ENCODE measurements at regions not wholly inside any gene's neighbourhood (a gene's known extent, or its start where the extent isn't known, plus 50 kb on each side); places are given as distances from the start of the nearest gene placed in this dataset.

GRCh38 chr1:116252785-116253184, 120.3 kb upstream of the ATP1A1 start:
- no peaks in the 10 kb centered on the region for H3K27me3 ChIP-seq (ENCODE audit: insufficient read depth, low read length)
- H4K20me1 ChIP-seq (ENCODE audit: control insufficient read depth, insufficient read depth, insufficient read length), result no peaks in the 10 kb centered on the region
- H3K23me2 ChIP-seq (ENCODE audit: insufficient read length, low read depth, low read length, poor library complexity, severe bottlenecking), result no peaks in the 10 kb centered on the region
- H2BK5ac ChIP-seq (ENCODE audit: insufficient read length, low read length), result no peak overlapping the region
- H3K14ac ChIP-seq (ENCODE audit: insufficient read depth, low read length), result no peak overlapping the region
- H4K8ac ChIP-seq (replicated peaks; ENCODE audit: insufficient read length, low read depth, low read length), result no peak overlapping the region
- no peak overlapping the region for H2AFZ ChIP-seq (ENCODE audit: low read length)
- no peak overlapping the region for H3K4me2 ChIP-seq (ENCODE audit: insufficient read depth, insufficient read length, low read length)
- no peaks in the 10 kb centered on the region; a peak in 1 of 5 replicates for H3K9me3 Mint-ChIP-seq
- no peak for DNase-seq
- H4K91ac ChIP-seq (ENCODE audit: insufficient read length, low read depth, low read length), result no peak overlapping the region
- H3K18ac ChIP-seq (ENCODE audit: insufficient read length, low read depth, low read length), result no peak overlapping the region
- H2BK15ac ChIP-seq (ENCODE audit: low read depth, low read length), result no peak overlapping the region
- no peak overlapping the region for H3K4me3 Mint-ChIP-seq
- H3K27ac ChIP-seq (ENCODE audit: insufficient read length, low read depth, low read length), result no peak overlapping the region
- H3K23ac ChIP-seq (ENCODE audit: insufficient read length, low read depth, low read length), result no peak overlapping the region
- H3K4me1 ChIP-seq (ENCODE audit: insufficient read depth, low read length), result no peaks in the 10 kb centered on the region
- no peaks in the 10 kb centered on the region for H3K79me1 ChIP-seq (ENCODE audit: insufficient read depth, low read depth, low read length, poor library complexity, severe bottlenecking)
- no peak overlapping the region for H3K9ac ChIP-seq (ENCODE audit: extremely low read depth, insufficient read length, low read length)
- H3K4me1 Mint-ChIP-seq, result peaks cover 7 to 10% of the 10 kb centered on the region in 2 experiments
- H3T11ph ChIP-seq (ENCODE audit: low read length), result no peak overlapping the region
- H3K56ac ChIP-seq (ENCODE audit: insufficient read length, low read depth, low read length), result no peak overlapping the region
- H2BK12ac ChIP-seq (ENCODE audit: insufficient read length, low read depth, low read length), result no peak overlapping the region
- no peaks in the 10 kb centered on the region for H3K9me3 ChIP-seq (ENCODE audit: control insufficient read depth, low read depth, low read length)
- no peak overlapping the region for H2BK120ac ChIP-seq (ENCODE audit: low read depth, low read length, poor library complexity, severe bottlenecking)
- peaks cover 1% of the 10 kb centered on the region; the same call in 1 of the 2 replicates for H3K27me3 Mint-ChIP-seq (ENCODE audit: low read depth)
- no peak overlapping the region for H4K5ac ChIP-seq (ENCODE audit: insufficient read length, low read depth, low read length)
- no peak for TF ChIP-seq CTCF (conservative IDR thresholded peaks at IDR 0.05)
- H3K4ac ChIP-seq (ENCODE audit: low read depth, low read length), result no peak overlapping the region
- H3K36me3 Mint-ChIP-seq (ENCODE audit: insufficient read depth in 1 of 3, low read depth in 3 of 3), result no peaks in the 10 kb centered on the region
- H3K79me2 ChIP-seq (ENCODE audit: insufficient read depth, low read length), result no peaks in the 10 kb centered on the region
- no peak overlapping the region for H3K27ac Mint-ChIP-seq
- no peak overlapping the region for H2BK20ac ChIP-seq (ENCODE audit: low read depth, low read length, poor library complexity, severe bottlenecking)
- H2AK5ac ChIP-seq (ENCODE audit: insufficient read length, low read length), result no peak overlapping the region
